Liver (tissue), 3 donors: ENCODE measurements at regions not wholly inside any gene's neighbourhood (a gene's known extent, or its start where the extent isn't known, plus 50 kb on each side); places are given as distances from the start of the nearest gene placed in this dataset.

ENCODE experiments used
- GABPA ChIP-seq, 2 donors: IDR thresholded peaks in 1 of 2; conservative IDR thresholded peaks in 1 of 2; 2 replicates each; pipeline ENCODE4 v1.6.1; 2016; ENCODE audit warnings: antibody characterized with exemption in 2 of 2, mild to moderate bottlenecking in 1 of 2, moderate library complexity in 1 of 2
- JUND ChIP-seq, 2 donors: IDR thresholded peaks; 2 replicates each; pipeline ENCODE4 v1.6.1; 2016; ENCODE audit warnings: antibody characterized with exemption in 2 of 2
- RAD21 ChIP-seq, 2 donors: IDR thresholded peaks; 2 replicates each; pipeline ENCODE4 v1.6.1; 2016; ENCODE audit warnings: antibody characterized with exemption in 2 of 2, mild to moderate bottlenecking in 2 of 2
- SP1 ChIP-seq: IDR thresholded peaks from 2 replicates; pipeline ENCODE4 v1.6.1; 2018; ENCODE audit warnings: antibody characterized with exemption, mild to moderate bottlenecking
- TF ChIP-seq, protein P1 (sequence below): fragments of 150-350 bp; IDR thresholded peaks from 2 replicates; pipeline ENCODE4 v1.5.1; 2017; ENCODE audit warnings: improper control_type of control experiment, low read depth, low read length; ENCODE audit not compliant: missing input control
- TF ChIP-seq, protein P2 (sequence below): IDR thresholded peaks from 2 replicates; pipeline ENCODE4 v1.6.1; 2016; ENCODE audit warnings: antibody characterized with exemption
- donor health status: healthy.
- donor health status: healthy.

DNA sequence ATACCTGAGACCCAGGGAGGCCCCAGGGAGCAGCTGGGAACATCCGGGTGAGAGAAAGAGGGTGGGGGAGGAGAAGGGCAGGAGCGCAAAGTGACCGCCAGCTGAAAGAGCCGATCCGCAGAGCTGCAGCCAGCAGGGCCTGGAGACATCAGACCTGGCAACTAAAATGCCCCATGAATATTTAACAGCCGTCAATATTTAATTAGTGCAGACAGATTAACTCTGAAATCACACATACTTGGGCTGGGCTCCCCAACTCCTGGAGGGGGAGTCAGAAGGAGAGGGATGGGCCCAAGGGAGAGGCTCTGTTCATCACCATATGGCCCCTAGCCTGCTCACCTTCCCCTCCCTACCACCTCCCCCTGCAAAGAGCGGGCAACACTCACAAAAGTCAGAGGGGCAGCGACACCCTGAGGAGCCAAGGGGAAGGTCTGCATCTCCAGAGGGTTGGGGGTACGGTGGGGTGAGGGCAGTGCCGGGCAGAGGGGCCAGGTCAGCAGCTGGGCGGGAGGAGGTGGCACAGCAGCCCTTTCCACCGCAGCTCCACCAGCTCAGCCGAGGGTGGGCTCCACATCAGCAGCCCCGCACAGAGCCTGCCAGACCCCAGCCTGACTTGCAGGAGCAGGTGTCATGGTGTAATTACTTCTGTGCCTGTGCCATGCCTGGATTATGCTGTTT is 61.9 kb upstream of the CCL1 start:
- TF ChIP-seq, protein P1, sequence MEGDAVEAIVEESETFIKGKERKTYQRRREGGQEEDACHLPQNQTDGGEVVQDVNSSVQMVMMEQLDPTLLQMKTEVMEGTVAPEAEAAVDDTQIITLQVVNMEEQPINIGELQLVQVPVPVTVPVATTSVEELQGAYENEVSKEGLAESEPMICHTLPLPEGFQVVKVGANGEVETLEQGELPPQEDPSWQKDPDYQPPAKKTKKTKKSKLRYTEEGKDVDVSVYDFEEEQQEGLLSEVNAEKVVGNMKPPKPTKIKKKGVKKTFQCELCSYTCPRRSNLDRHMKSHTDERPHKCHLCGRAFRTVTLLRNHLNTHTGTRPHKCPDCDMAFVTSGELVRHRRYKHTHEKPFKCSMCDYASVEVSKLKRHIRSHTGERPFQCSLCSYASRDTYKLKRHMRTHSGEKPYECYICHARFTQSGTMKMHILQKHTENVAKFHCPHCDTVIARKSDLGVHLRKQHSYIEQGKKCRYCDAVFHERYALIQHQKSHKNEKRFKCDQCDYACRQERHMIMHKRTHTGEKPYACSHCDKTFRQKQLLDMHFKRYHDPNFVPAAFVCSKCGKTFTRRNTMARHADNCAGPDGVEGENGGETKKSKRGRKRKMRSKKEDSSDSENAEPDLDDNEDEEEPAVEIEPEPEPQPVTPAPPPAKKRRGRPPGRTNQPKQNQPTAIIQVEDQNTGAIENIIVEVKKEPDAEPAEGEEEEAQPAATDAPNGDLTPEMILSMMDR: no peak
- TF ChIP-seq SP1 (no peak), JUND (IDR thresholded peaks at IDR 0.05) (no peak), RAD21 (IDR thresholded peaks at IDR 0.05) (no peak), GABPA (IDR thresholded peaks at IDR 0.05 in 1 of 2, conservative IDR thresholded peaks at IDR 0.05 in 1 of 2) (no peak)
- TF ChIP-seq, protein P2, sequence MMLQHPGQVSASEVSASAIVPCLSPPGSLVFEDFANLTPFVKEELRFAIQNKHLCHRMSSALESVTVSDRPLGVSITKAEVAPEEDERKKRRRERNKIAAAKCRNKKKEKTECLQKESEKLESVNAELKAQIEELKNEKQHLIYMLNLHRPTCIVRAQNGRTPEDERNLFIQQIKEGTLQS: no peak
